ENCODE measurements at regions not wholly inside any gene's neighbourhood (a gene's known extent, or its start where the extent isn't known, plus 50 kb on each side); places are given as distances from the start of the nearest gene placed in this dataset.

DNA sequence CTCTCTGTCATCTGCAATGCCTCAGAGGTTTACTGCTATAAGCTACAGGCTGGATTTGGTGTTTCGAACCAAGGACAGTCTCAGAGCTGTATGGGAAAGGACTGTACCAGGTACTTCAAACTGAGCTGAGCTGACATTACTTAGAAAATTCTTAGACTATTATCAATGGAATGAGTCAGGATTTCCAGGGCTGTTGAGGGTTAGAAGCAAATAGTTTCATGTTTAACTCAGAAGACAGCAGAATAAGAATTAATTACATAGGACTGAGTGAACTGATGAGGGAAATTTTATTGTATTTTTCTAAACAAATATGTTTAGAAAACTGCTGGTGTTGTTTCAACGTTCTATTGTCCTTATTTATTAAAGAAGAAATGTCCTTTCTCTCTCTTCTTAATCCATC, 74.3 kb upstream of the CAPZB start:
- no peak overlapping the region for H3K4me3 ChIP-seq (replicated peaks; ENCODE audit: insufficient read depth, low read length)
- no peaks in the 10 kb centered on the region for H3K27me3 ChIP-seq (ENCODE audit: insufficient read depth, poor library complexity, severe bottlenecking)
- DNase-seq (ENCODE audit: low read depth in 1 of 2, low spot score in 1 of 2), result no peak
- no peak overlapping the region for H3K27ac ChIP-seq (replicated peaks)
- TF ChIP-seq, protein P1, sequence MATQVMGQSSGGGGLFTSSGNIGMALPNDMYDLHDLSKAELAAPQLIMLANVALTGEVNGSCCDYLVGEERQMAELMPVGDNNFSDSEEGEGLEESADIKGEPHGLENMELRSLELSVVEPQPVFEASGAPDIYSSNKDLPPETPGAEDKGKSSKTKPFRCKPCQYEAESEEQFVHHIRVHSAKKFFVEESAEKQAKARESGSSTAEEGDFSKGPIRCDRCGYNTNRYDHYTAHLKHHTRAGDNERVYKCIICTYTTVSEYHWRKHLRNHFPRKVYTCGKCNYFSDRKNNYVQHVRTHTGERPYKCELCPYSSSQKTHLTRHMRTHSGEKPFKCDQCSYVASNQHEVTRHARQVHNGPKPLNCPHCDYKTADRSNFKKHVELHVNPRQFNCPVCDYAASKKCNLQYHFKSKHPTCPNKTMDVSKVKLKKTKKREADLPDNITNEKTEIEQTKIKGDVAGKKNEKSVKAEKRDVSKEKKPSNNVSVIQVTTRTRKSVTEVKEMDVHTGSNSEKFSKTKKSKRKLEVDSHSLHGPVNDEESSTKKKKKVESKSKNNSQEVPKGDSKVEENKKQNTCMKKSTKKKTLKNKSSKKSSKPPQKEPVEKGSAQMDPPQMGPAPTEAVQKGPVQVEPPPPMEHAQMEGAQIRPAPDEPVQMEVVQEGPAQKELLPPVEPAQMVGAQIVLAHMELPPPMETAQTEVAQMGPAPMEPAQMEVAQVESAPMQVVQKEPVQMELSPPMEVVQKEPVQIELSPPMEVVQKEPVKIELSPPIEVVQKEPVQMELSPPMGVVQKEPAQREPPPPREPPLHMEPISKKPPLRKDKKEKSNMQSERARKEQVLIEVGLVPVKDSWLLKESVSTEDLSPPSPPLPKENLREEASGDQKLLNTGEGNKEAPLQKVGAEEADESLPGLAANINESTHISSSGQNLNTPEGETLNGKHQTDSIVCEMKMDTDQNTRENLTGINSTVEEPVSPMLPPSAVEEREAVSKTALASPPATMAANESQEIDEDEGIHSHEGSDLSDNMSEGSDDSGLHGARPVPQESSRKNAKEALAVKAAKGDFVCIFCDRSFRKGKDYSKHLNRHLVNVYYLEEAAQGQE (IDR thresholded peaks at IDR 0.05; ENCODE audit: insufficient replicate concordance, low read depth), result no peak
- TF ChIP-seq, protein P2, sequence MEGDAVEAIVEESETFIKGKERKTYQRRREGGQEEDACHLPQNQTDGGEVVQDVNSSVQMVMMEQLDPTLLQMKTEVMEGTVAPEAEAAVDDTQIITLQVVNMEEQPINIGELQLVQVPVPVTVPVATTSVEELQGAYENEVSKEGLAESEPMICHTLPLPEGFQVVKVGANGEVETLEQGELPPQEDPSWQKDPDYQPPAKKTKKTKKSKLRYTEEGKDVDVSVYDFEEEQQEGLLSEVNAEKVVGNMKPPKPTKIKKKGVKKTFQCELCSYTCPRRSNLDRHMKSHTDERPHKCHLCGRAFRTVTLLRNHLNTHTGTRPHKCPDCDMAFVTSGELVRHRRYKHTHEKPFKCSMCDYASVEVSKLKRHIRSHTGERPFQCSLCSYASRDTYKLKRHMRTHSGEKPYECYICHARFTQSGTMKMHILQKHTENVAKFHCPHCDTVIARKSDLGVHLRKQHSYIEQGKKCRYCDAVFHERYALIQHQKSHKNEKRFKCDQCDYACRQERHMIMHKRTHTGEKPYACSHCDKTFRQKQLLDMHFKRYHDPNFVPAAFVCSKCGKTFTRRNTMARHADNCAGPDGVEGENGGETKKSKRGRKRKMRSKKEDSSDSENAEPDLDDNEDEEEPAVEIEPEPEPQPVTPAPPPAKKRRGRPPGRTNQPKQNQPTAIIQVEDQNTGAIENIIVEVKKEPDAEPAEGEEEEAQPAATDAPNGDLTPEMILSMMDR (IDR thresholded peaks at IDR 0.05; ENCODE audit: insufficient read depth, low read length), result no peak
- no peak for TF ChIP-seq POLR2AphosphoS5 (IDR thresholded peaks at IDR 0.05; ENCODE audit: low read depth)
- no peak for TF ChIP-seq SPI1 (IDR thresholded peaks at IDR 0.05; ENCODE audit: borderline replicate concordance, low read depth)
- no peak for TF ChIP-seq GABPA (IDR thresholded peaks at IDR 0.05; ENCODE audit: low read depth)

DNA sequence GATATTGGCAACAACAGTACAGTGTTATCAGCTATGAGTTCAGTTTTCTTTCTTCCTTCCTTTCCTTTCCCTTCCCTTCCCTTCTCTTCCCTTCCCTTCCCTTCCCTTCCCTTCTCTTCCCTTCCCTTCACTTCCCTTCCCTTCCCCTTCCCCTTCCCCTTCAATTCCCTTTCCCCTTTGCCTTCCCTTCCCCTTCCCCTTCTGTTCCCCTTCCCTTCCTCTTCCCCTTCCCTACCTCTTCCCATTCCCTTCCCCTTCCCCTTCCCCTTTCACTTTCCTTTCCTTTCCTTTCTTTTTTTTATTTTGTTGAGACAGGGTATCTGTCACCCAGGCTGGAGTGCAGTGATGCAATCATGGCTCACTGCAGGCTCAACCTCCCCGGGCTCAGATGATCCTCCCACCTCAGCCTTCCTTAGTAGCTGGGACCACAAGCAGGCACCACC, 72.3 kb upstream of the CAPZB start:
- TF ChIP-seq, protein P2 (IDR thresholded peaks at IDR 0.05; ENCODE audit: insufficient read depth, low read length), result no peak
- TF ChIP-seq POLR2AphosphoS5 (IDR thresholded peaks at IDR 0.05; ENCODE audit: low read depth) (no peak), SPI1 (IDR thresholded peaks at IDR 0.05; ENCODE audit: borderline replicate concordance, low read depth) (no peak), GABPA (IDR thresholded peaks at IDR 0.05; ENCODE audit: low read depth) (no peak)
- TF ChIP-seq, protein P1 (IDR thresholded peaks at IDR 0.05; ENCODE audit: insufficient replicate concordance, low read depth), result no peak
- peak; percentile 7 to 47 for DNase-seq (ENCODE audit: low read depth in 1 of 2, low spot score in 1 of 2)
- Histone ChIP-seq H3K27ac (replicated peaks) (no peak overlapping the region), H3K4me3 (replicated peaks; ENCODE audit: insufficient read depth, low read length) (no peak overlapping the region), H3K27me3 (ENCODE audit: insufficient read depth, poor library complexity, severe bottlenecking) (no peaks in the 10 kb centered on the region)

DNA sequence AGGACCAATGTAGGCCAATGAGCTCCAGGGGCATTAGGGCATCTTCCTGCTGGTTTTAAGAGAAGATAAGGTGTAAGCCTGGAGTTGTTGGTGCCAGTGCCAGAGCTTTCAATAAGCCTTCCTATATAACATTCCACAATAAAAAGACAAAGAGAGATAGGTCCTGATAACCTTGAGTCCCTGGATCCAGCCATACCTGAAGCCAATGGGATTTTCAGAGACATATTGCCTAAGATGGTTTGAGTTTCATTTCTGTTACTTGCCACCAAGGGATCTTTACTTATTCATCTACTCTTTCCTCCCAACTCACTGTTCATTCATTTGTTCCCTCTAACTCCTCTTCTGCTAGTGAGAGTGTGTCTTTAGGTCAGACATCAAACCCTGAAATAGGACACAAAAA, 68.8 kb upstream of the CAPZB start:
- H3K4me3 ChIP-seq (replicated peaks; ENCODE audit: insufficient read depth, low read length), result no peak overlapping the region
- no peak overlapping the region for H3K27ac ChIP-seq (replicated peaks)
- no peak for DNase-seq (ENCODE audit: low read depth in 1 of 2, low spot score in 1 of 2)
- no peaks in the 10 kb centered on the region for H3K27me3 ChIP-seq (ENCODE audit: insufficient read depth, poor library complexity, severe bottlenecking)
- TF ChIP-seq, protein P2 (IDR thresholded peaks at IDR 0.05; ENCODE audit: insufficient read depth, low read length), result no peak
- TF ChIP-seq GABPA (IDR thresholded peaks at IDR 0.05; ENCODE audit: low read depth), result no peak
- no peak for TF ChIP-seq POLR2AphosphoS5 (IDR thresholded peaks at IDR 0.05; ENCODE audit: low read depth)
- TF ChIP-seq, protein P1 (IDR thresholded peaks at IDR 0.05; ENCODE audit: insufficient replicate concordance, low read depth), result no peak
- TF ChIP-seq SPI1 (IDR thresholded peaks at IDR 0.05; ENCODE audit: borderline replicate concordance, low read depth), result no peak
